ENCODE measurements at regions not wholly inside any gene's neighbourhood (a gene's known extent, or its start where the extent isn't known, plus 50 kb on each side); places are given as distances from the start of the nearest gene placed in this dataset.

DNA sequence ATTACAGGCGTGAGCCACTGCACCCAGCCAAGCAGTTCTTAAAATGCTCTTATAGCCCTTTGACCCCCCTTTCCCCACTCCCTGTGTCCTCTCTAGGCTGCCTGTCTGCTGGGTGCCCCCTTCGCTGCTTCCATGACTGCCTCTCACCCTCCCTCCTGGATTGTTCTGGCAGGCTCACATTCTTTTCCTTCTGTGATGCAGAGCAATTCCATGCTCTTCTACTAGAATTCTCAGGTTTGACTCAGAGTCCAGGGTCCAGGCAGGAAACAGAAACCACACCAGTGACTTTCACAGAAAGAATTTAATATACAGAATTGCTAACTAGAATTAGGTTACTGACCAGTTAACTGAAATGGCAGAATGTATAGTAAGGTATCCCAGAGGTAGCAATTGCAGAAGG, 244.8 kb downstream of the BAMBI start:
- DNase-seq = no peak
- Histone ChIP-seq H3K27me3 (peaks cover 0 to 16% (median 0%) of the 10 kb centered on the region in 3 donors), H3K9me3 (no peaks in the 10 kb centered on the region), H3K36me3 (no peaks in the 10 kb centered on the region), H3K27ac (no peak overlapping the region), H3K4me3 (no peak overlapping the region), H3K4me1 (no peaks in the 10 kb centered on the region)
- no peak for TF ChIP-seq POLR2AphosphoS5 (IDR thresholded peaks at IDR 0.05)
- TF ChIP-seq CTCF (IDR thresholded peaks at IDR 0.05) = no peak
- TF ChIP-seq POLR2A (IDR thresholded peaks at IDR 0.05) = no peak
- no peak for TF ChIP-seq EP300 (IDR thresholded peaks at IDR 0.05)
- intact Hi-C loops (cut with DNase I; ENCODE audit: low total_unique reads) = no loop called here
- WGBS, 5 donors = 84 to 100% (median 98%) methylated on average over 2 of the region's 2 CpGs

- Histone ChIP-seq H3K36me3 (no peaks in the 10 kb centered on the region), H3K27me3 (peaks cover 0 to 16% (median 0%) of the 10 kb centered on the region in 3 donors), H3K9me3 (no peaks in the 10 kb centered on the region), H3K4me3 (no peak overlapping the region), H3K4me1 (no peaks in the 10 kb centered on the region), H3K27ac (no peak overlapping the region)
- intact Hi-C loops (cut with DNase I; ENCODE audit: low total_unique reads) = no loop called here
- TF ChIP-seq EP300 (IDR thresholded peaks at IDR 0.05) = no peak
- TF ChIP-seq POLR2AphosphoS5 (IDR thresholded peaks at IDR 0.05) = no peak
- TF ChIP-seq POLR2A (IDR thresholded peaks at IDR 0.05) = no peak
- TF ChIP-seq CTCF (IDR thresholded peaks at IDR 0.05) = no peak
- DNase-seq = no peak
- WGBS, 5 donors = 82 to 92% (median 86%) methylated on average over 2 of the region's 2 CpGs
Measured at GRCh38 chr10:28922861-28923260, 245.5 kb downstream of the BAMBI start.

- Histone ChIP-seq H3K27ac (no peak overlapping the region), H3K4me1 (no peaks in the 10 kb centered on the region), H3K36me3 (no peaks in the 10 kb centered on the region), H3K27me3 (peaks cover 0 to 16% (median 0%) of the 10 kb centered on the region in 3 donors), H3K9me3 (no peaks in the 10 kb centered on the region), H3K4me3 (no peak overlapping the region)
- TF ChIP-seq POLR2AphosphoS5 (IDR thresholded peaks at IDR 0.05) = no peak
- TF ChIP-seq CTCF (IDR thresholded peaks at IDR 0.05) = no peak
- no peak for TF ChIP-seq EP300 (IDR thresholded peaks at IDR 0.05)
- intact Hi-C loops (cut with DNase I; ENCODE audit: low total_unique reads) = no loop called here
- DNase-seq = no peak
- 65 to 76% (median 73%) methylated on average over 9 to 10 of the region's 10 CpGs for WGBS, 5 donors
Measured at GRCh38 chr10:28924717-28925116, 247.4 kb downstream of the BAMBI start.

DNA sequence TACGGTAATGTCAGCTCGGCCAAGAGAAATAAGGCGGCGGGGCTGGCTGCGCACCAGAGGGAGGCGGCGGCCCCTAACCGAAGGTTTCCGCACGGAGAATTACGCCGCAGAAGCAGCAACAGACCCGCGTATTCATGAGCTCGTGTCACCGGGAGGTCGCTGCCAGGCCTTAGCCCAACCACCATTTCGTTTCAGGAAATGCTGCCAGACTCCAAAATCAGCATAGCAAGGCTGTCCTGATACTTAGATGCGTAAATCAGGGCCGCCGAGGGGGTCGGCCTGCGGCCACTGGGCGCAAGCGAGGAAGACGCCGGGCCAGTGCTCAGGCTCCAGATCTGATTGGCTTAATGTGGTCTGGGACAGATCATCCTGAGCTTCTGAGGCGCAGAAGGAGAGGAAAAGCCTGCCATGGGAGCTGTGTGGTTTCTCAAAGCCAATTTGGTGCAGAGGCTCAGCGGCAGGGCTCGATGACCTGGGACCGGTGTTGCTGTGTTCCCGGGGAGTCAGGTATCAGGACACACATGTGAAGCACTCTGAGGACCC, 247.9 kb downstream of the BAMBI start:
- Histone ChIP-seq H3K36me3 (no peaks in the 10 kb centered on the region), H3K27ac (no peak overlapping the region), H3K27me3 (peaks cover 0 to 16% (median 0%) of the 10 kb centered on the region in 3 donors), H3K4me3 (no peak overlapping the region), H3K9me3 (no peaks in the 10 kb centered on the region), H3K4me1 (no peaks in the 10 kb centered on the region)
- peak in 1 of 2 donors; percentile 62 for DNase-seq
- WGBS, 5 donors = 42 to 79% (median 55%) methylated on average over 31 to 32 of the region's 32 CpGs
- TF ChIP-seq POLR2A (IDR thresholded peaks at IDR 0.05) (no peak), CTCF (IDR thresholded peaks at IDR 0.05) (no peak), POLR2AphosphoS5 (IDR thresholded peaks at IDR 0.05) (no peak), EP300 (IDR thresholded peaks at IDR 0.05) (no peak)
- intact Hi-C loops (cut with DNase I; ENCODE audit: low total_unique reads) = no loop called here

Data from stomach (tissue), 8 donors.